Endodermal cell (in vitro differentiated cells): ENCODE measurements at regions not wholly inside any gene's neighbourhood (a gene's known extent, or its start where the extent isn't known, plus 50 kb on each side); places are given as distances from the start of the nearest gene placed in this dataset.

Source experiments
- DNase-seq: peaks from one replicate; pipeline ENCODE4 v3.0.0-alpha.2; 2017
- H3K27ac ChIP-seq: 2 replicates; pipeline ENCODE4 v1.5.1; 2013; ENCODE audit warnings: mild to moderate bottlenecking, low read depth, low read length, moderate library complexity
- H3K27me3 ChIP-seq: 2 replicates; pipeline ENCODE4 v1.6.1; 2013; ENCODE audit warnings: mild to moderate bottlenecking, low read length, moderate library complexity; ENCODE audit not compliant: insufficient read depth, control insufficient read depth, poor library complexity, severe bottlenecking
- H3K36me3 ChIP-seq: 2 replicates; pipeline ENCODE4 v1.7.0; 2013; ENCODE audit warnings: mild to moderate bottlenecking, low read length, moderate library complexity; ENCODE audit not compliant: control insufficient read depth, insufficient read depth
- H3K4me1 ChIP-seq: one replicate; pipeline ENCODE4 v1.7.0; 2013; ENCODE audit warnings: low read length; ENCODE audit not compliant: control insufficient read depth, insufficient read depth
- H3K4me3 ChIP-seq: 2 replicates; pipeline ENCODE4 v1.5.1; 2013; ENCODE audit warnings: mild to moderate bottlenecking, low read length, moderate library complexity
- H3K9ac ChIP-seq: 2 replicates; pipeline ENCODE4 v1.6.1; 2013; ENCODE audit warnings: mild to moderate bottlenecking, low read length, moderate library complexity; ENCODE audit not compliant: poor library complexity, severe bottlenecking; ENCODE audit errors: extremely low read depth
- H3K9me3 ChIP-seq: 2 replicates; pipeline ENCODE4 v1.6.1; 2013; ENCODE audit warnings: mild to moderate bottlenecking, low read length, moderate library complexity; ENCODE audit not compliant: control insufficient read depth
- H3K27ac Mint-ChIP-seq: 2 replicates; pipeline ENCODE4 v1.8.0; 2020; ENCODE audit warnings: mixed read lengths
- H3K27me3 Mint-ChIP-seq: 2 replicates; pipeline ENCODE4 v1.8.0; 2021; ENCODE audit warnings: mild to moderate bottlenecking, mixed read lengths; ENCODE audit not compliant: insufficient read depth
- H3K36me3 Mint-ChIP-seq: 2 replicates; pipeline ENCODE4 v1.8.0; 2020; ENCODE audit warnings: low read depth, mixed read lengths
- H3K4me1 Mint-ChIP-seq: 2 replicates; pipeline ENCODE4 v1.8.0; 2020; ENCODE audit warnings: mixed read lengths
- H3K4me3 Mint-ChIP-seq: 2 replicates; pipeline ENCODE4 v1.8.0; 2020; ENCODE audit warnings: mild to moderate bottlenecking, moderate library complexity, mixed read lengths
- H3K9me3 Mint-ChIP-seq: 2 replicates; pipeline ENCODE4 v1.8.0; 2020; ENCODE audit warnings: mild to moderate bottlenecking, mixed read lengths
- WGBS, 2 experiments: methylation state at CpG; one replicate each; pipeline versions ENCODE4 v1.1.5 to v1.1.7; 2013; ENCODE audit warnings: missing lambda C conversion rate in 2 of 2, mixed read lengths in 1 of 2; ENCODE audit not compliant: insufficient coverage in 1 of 2, insufficient read length in 1 of 2; 5-methylcytosine and 5-hydroxymethylcytosine counted together
- TF ChIP-seq, protein P1 (sequence below): fragments of 200-600 bp; sonication (generic); conservative IDR thresholded peaks from 2 replicates; pipeline ENCODE4 v1.5.0; 2021; ENCODE audit warnings: antibody characterized with exemption, mild to moderate bottlenecking

DNA sequence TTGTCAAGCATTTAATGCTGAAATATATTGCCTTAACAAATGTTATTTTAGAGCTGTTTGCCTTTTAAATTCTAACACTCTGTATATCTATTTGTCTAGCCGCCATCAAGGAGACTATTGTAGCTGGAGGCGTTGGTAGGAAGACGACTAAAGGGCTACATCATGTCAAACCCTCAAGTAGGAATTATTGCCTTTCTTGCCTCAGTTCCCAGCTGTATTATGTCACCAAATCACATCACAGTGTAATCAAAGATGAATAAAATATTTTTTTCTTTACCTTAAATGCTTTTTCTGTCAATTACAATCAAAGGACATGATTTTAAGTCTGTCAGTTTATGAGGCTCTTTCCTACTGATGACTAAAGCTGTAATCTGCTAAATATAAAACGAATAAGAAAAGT is 233.1 kb downstream of the ZIC4 start:
- no peaks in the 10 kb centered on the region for H3K9me3 ChIP-seq
- H3K4me3 Mint-ChIP-seq = no peak overlapping the region

DNA sequence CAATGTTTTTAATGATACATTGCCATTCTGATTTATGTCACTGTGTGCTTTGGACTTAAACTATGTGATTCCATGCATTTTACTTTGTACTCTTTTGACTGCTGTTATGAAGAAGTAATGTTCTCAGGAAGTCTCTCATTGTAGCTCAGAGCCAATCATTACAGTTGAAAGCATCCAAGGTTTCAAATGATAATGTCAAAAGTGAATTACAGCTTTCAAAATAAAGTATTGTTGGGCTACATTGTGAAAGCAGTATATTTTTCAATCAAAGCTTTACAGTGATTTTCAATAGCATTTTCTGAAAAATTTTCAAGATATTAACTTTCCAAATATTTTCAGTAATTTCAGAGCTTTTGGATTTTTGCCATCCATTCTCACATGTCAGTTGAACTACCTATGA is 243.6 kb downstream of the ZIC4 start:
- Histone ChIP-seq H3K9ac (no peak overlapping the region), H3K36me3 (no peaks in the 10 kb centered on the region), H3K9me3 (no peaks in the 10 kb centered on the region), H3K4me1 (no peaks in the 10 kb centered on the region), H3K27me3 (no peaks in the 10 kb centered on the region), H3K4me3 (no peak overlapping the region), H3K27ac (no peak overlapping the region)
- Mint-ChIP-seq H3K9me3 (peaks cover 4% of the 10 kb centered on the region), H3K4me3 (no peak overlapping the region), H3K27me3 (no peaks in the 10 kb centered on the region), H3K4me1 (peaks cover 6% of the 10 kb centered on the region), H3K27ac (no peak overlapping the region), H3K36me3 (no peaks in the 10 kb centered on the region)
- TF ChIP-seq, protein P1, sequence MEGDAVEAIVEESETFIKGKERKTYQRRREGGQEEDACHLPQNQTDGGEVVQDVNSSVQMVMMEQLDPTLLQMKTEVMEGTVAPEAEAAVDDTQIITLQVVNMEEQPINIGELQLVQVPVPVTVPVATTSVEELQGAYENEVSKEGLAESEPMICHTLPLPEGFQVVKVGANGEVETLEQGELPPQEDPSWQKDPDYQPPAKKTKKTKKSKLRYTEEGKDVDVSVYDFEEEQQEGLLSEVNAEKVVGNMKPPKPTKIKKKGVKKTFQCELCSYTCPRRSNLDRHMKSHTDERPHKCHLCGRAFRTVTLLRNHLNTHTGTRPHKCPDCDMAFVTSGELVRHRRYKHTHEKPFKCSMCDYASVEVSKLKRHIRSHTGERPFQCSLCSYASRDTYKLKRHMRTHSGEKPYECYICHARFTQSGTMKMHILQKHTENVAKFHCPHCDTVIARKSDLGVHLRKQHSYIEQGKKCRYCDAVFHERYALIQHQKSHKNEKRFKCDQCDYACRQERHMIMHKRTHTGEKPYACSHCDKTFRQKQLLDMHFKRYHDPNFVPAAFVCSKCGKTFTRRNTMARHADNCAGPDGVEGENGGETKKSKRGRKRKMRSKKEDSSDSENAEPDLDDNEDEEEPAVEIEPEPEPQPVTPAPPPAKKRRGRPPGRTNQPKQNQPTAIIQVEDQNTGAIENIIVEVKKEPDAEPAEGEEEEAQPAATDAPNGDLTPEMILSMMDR = no peak
- no peak for DNase-seq

More for the DNA sequence above, 233.1 kb downstream of the ZIC4 start:
- no peak overlapping the region for H3K4me3 ChIP-seq
- Mint-ChIP-seq H3K4me1 (no peaks in the 10 kb centered on the region), H3K9me3 (peaks cover 5% of the 10 kb centered on the region), H3K27me3 (no peaks in the 10 kb centered on the region), H3K36me3 (no peaks in the 10 kb centered on the region), H3K27ac (no peak overlapping the region)
- H3K36me3 ChIP-seq = no peaks in the 10 kb centered on the region
- TF ChIP-seq, protein P1 = no peak
- 95 to 100% methylated on average over 1 to 4 of the region's 4 CpGs for WGBS, 2 experiments
- no peak overlapping the region for H3K9ac ChIP-seq
- no peaks in the 10 kb centered on the region for H3K27me3 ChIP-seq
- DNase-seq = no peak
- H3K4me1 ChIP-seq = no peaks in the 10 kb centered on the region
- H3K27ac ChIP-seq = no peak overlapping the region

DNA sequence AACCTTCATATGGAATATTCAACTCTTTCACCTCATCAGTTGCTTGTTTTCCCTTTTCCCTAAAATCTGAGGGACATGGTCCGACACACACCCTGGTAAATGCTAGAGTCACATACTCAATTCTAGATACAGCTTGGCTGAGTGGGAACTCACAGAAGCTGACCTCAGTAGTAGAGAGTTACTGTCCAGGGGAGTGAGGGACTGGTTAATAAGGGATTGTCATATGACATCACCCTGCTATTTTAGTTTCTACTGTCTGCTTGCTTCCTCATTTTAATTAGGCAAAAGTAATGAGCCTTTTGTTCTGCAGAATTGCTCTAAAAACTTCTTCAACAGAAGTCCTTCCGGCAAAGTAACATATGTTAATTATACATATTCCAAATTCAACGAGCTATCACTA is 244.5 kb downstream of the ZIC4 start:
- Mint-ChIP-seq H3K4me1 (peaks cover 6% of the 10 kb centered on the region), H3K36me3 (no peaks in the 10 kb centered on the region), H3K9me3 (peaks cover 4% of the 10 kb centered on the region), H3K4me3 (no peak overlapping the region), H3K27ac (no peak overlapping the region), H3K27me3 (no peaks in the 10 kb centered on the region)
- H3K9me3 ChIP-seq = no peaks in the 10 kb centered on the region
- TF ChIP-seq, protein P1 = no peak
- 84% methylated on average over 3 of the region's 3 CpGs; no CpG with 5 or more reads in 1 of the 2 experiments for WGBS, 2 experiments
- no peaks in the 10 kb centered on the region for H3K4me1 ChIP-seq
- no peak for DNase-seq
- H3K27ac ChIP-seq = no peak overlapping the region
- H3K36me3 ChIP-seq = no peaks in the 10 kb centered on the region
- H3K9ac ChIP-seq = no peak overlapping the region
- no peak overlapping the region for H3K4me3 ChIP-seq
- no peaks in the 10 kb centered on the region for H3K27me3 ChIP-seq
